ENCODE measurements at regions not wholly inside any gene's neighbourhood (a gene's known extent, or its start where the extent isn't known, plus 50 kb on each side); places are given as distances from the start of the nearest gene placed in this dataset.

DNA sequence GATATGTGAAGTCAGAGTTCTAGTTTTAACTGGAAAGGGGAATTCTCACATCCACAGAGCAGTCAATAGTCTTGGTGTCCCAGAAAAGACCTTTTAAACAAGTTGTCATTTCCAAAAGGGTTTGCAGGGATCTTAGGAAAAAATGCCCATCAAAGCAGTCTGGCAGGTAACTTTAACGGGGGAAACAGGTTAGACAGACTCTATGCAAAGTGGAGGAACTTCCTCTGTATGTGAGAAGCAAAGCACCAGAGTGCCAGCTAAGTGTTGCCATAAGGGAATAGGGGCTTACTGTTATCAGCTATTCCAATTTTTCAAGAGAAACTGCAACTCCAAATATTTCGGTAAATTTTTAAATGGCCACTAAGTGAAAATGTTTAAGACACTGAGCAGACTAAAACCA, 307.9 kb upstream of the MDFIC2 start:
- TF ChIP-seq, protein P1, sequence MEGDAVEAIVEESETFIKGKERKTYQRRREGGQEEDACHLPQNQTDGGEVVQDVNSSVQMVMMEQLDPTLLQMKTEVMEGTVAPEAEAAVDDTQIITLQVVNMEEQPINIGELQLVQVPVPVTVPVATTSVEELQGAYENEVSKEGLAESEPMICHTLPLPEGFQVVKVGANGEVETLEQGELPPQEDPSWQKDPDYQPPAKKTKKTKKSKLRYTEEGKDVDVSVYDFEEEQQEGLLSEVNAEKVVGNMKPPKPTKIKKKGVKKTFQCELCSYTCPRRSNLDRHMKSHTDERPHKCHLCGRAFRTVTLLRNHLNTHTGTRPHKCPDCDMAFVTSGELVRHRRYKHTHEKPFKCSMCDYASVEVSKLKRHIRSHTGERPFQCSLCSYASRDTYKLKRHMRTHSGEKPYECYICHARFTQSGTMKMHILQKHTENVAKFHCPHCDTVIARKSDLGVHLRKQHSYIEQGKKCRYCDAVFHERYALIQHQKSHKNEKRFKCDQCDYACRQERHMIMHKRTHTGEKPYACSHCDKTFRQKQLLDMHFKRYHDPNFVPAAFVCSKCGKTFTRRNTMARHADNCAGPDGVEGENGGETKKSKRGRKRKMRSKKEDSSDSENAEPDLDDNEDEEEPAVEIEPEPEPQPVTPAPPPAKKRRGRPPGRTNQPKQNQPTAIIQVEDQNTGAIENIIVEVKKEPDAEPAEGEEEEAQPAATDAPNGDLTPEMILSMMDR (IDR thresholded peaks at IDR 0.05): no peak

DNA sequence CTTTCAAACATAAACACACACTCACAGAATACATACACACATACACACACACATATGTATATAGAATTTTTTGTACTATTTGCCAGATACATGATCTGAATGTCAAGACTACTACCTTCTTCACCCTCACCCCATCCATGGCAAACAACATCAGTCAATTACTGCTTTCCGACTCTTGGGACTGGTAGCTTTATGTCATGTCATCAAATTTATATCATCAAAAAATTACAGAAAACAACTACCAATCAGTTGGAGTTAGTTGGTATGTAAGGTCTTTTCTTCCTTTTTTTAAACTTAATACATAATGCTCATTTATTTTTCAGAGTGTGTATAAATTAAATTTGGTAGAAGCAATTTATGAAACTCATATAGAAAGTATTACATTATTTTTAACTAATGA, 305.7 kb upstream of the MDFIC2 start:
- TF ChIP-seq, protein P1 (IDR thresholded peaks at IDR 0.05): no peak

DNA sequence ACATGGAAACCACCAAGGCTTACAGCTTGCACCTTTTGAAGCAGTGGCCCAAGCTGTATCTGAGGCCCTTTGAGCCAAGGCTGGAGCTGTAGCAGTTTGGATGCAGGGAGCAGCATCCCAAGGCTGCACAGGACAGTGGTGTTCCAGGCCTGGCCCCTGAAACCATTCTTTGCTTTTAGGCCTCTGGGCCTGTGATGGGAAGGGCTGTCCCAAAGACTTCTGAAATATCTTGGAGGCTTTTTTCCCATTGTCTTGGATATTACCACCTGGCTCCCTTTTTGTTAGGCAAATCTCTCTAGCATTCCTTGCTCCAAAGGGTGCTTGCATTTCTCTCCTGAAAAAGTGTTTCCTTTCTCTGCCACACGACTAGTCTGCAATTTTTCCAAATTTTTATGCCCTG, 302.8 kb upstream of the MDFIC2 start:
- TF ChIP-seq, protein P1 (IDR thresholded peaks at IDR 0.05): no peak

DNA sequence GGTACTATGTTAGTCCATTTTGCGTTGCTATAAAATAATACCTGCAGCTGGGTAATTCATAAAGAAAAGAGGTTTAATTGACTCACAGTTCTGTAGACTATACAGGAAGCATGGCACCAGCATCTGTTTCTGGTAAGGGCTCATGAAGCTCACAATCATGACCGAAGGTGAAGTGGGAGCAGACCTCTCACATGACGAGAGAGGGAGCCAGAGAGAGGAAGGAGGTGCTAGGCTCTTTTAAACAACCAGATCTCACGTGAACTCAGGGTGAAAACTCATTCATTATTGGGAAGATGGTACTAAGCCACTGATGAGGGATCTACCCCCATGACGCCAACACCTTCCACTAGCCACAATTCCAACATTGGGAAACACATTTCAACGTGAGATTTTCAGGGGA, 301.7 kb upstream of the MDFIC2 start:
- TF ChIP-seq, protein P1 (IDR thresholded peaks at IDR 0.05): no peak

DNA sequence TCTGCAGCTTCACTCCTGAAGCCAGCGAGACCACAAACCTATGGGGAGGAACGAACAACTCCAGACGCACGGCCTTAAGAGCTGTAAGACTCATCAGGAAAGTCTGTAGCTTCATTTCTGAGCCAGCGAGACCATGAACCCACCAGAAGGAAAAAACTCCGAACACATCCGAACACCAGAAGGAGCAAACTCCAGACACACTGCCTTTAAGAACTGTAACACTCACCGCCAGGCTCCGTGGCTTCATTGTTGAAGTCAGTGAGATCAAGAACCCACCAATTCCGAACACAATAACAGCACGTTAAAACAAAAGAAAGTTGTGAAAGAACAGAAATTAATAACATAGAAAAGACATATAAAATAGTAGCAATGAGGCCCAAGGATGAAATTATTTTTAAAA, 300.5 kb upstream of the MDFIC2 start:
- TF ChIP-seq, protein P1 (IDR thresholded peaks at IDR 0.05): no peak

DNA sequence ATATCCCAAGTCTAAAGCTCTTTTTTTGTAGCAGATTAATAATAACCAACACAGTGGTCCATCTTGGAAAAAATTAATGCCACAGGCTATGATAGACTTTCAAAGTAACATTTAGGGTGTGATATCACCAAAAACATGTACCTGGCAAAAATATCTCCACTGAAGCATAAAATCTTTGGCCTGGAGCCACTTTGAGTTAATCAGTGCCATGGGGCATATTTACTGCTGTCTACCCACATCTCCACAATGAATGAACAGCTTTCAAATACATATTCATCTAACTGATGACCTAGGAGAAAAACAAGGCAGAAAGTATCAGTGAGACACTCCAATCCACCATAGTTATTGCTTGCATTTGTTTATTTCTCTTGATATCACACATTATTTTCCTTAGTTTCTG, 296.0 kb upstream of the MDFIC2 start:
- TF ChIP-seq, protein P1 (IDR thresholded peaks at IDR 0.05): no peak

DNA sequence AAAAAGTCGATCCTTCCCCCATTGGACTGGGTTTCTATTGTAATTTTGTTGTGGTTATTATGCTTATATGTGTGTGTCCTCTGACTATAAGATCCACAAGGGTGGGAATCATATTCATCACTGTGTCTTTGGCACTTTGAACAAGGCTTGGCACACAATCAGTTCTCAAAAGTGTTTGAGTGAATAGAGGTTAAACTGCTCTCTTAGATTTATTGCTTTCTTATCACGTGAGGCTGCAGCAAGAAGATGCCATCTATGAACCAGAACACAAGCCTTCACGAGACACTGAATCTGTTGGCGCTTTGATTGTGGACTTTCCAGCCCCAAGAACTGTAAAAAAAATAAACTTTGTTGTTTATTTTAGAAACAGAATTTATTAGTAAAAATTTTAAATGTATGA, 295.0 kb upstream of the MDFIC2 start:
- TF ChIP-seq, protein P1 (IDR thresholded peaks at IDR 0.05): no peak

DNA sequence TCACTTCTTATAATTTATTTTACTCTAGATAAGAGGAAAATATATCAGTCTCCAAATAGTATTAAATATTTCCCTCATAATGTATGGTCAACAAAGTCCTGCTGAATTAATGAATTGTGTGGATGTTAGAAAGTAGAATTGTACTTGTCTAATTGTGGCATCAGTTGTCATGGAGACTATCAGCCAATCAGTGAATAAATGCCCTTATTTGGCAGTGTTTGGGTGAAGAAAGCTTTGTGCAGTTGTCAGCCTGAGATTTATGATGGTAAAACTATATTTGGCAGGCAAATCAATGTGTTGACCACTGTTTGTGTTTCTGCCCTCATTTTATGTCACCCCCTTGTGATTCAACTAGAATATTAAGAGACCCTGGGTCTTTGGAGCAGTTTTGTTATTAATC, 293.6 kb upstream of the MDFIC2 start:
- TF ChIP-seq, protein P1 (IDR thresholded peaks at IDR 0.05): no peak
